ENCODE measurements at regions not wholly inside any gene's neighbourhood (a gene's known extent, or its start where the extent isn't known, plus 50 kb on each side); places are given as distances from the start of the nearest gene placed in this dataset.

GRCh38 chr6:14031516-14031915, 86.1 kb upstream of the CD83 start:
- no peak for DNase-seq

GRCh38 chr6:14035071-14035847, 82.3 kb upstream of the CD83 start:
- no peak for DNase-seq

GRCh38 chr6:14035874-14036273, 81.7 kb upstream of the CD83 start:
- DNase-seq: no peak

GRCh38 chr6:14036911-14037310, 80.7 kb upstream of the CD83 start:
- DNase-seq: no peak

- DNase-seq: no peak
These were observed 79.9 kb upstream of the CD83 start for GRCh38 chr6:14037402-14038277.

GRCh38 chr6:14038467-14039437, 78.8 kb upstream of the CD83 start:
- DNase-seq: no peak

GRCh38 chr6:14040042-14040441, 77.5 kb upstream of the CD83 start:
- DNase-seq: no peak

- DNase-seq: peak; percentile 3
These were observed 71.0 kb upstream of the CD83 start for GRCh38 chr6:14046476-14047068.

GRCh38 chr6:14047151-14047740, 70.3 kb upstream of the CD83 start:
- no peak for DNase-seq

- peak; percentile 1 for DNase-seq
These were observed 68.7 kb upstream of the CD83 start for GRCh38 chr6:14048837-14049236.

GRCh38 chr6:14051355-14051754, 66.2 kb upstream of the CD83 start:
- DNase-seq: no peak

- DNase-seq: no peak
These were observed 63.8 kb upstream of the CD83 start for GRCh38 chr6:14053811-14054210.

- DNase-seq: no peak
These were observed 62.0 kb upstream of the CD83 start for GRCh38 chr6:14055541-14055940.

- no peak for DNase-seq
These were observed 59.4 kb upstream of the CD83 start for GRCh38 chr6:14058029-14058695.

GRCh38 chr6:14058735-14059134, 58.8 kb upstream of the CD83 start:
- no peak for DNase-seq

GRCh38 chr6:14059791-14060436, 57.7 kb upstream of the CD83 start:
- no peak for DNase-seq

- DNase-seq: no peak
These were observed 56.6 kb upstream of the CD83 start for GRCh38 chr6:14060971-14061370.

GRCh38 chr6:14061643-14062042, 55.9 kb upstream of the CD83 start:
- DNase-seq: no peak

- no peak for DNase-seq
These were observed 55.1 kb upstream of the CD83 start for GRCh38 chr6:14062345-14063029.

GRCh38 chr6:14063756-14064155, 53.8 kb upstream of the CD83 start:
- no peak for DNase-seq
